ENCODE measurements at regions not wholly inside any gene's neighbourhood (a gene's known extent, or its start where the extent isn't known, plus 50 kb on each side); places are given as distances from the start of the nearest gene placed in this dataset.

DNA sequence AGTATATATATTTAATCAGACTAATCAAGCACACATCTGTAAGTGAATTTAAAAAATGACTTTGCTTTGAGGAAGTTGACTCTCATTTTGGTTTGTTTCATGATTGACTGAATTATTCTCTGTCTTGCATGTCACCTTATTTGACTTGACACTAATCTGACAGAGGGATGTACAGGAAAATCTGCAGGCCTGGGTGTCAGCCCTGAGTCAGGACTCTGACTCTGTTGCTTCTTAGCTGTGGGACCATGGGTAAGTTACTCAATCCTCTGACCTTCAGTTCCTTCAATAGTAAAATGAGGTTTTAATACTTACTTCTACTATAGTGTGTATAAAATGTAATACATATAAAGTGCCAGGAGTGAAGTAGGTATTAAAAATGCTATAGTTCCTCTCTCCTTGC lies 415.9 kb downstream of the ARHGEF28 start:
- in situ Hi-C loops (cut with HindIII; ENCODE audit: low pct_unique_long_range_greater_than_20kb, low sequenced_read_pairs), result no loop called here
- DNase-seq (ENCODE audit: low read depth, low spot score), result no peak

DNA sequence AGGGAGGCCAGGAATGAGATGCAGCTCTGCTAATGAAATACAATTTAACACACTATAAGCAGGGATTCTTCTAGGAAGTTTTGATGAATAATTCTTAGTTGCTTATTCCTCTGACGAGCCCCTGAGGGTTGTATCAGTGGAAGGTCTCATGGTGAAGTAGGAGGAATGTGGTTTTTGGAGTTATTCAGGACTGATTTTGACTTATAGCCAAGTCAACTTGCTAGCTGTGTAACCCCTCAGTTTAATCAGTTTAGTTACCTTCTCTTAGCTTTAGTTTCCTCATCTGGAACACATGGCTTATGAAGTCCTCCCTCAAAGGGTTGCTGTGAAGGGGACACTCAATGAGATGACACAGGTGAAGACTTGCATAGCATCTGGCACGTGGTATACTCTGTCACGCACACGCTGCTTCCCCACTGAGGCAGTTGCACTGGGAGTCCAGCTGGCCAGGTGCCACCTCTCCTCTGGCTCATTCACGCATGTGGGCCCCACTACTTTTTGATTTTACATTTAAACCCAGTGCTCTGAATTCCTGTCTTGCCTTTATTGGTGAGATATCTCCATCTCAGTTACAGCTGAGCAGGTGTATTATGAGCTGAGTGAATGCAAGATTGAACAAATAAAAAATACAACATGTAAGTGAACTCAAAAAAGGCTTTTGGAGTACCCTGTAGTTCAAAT lies 415.0 kb downstream of the ARHGEF28 start:
- DNase-seq (ENCODE audit: low read depth, low spot score), result no peak
- in situ Hi-C loops (cut with HindIII; ENCODE audit: low pct_unique_long_range_greater_than_20kb, low sequenced_read_pairs), result no loop called here

GRCh38 chr5:74040065-74040551 lies 414.1 kb downstream of the ARHGEF28 start:
- no peak for DNase-seq (ENCODE audit: low read depth, low spot score)
- in situ Hi-C loops (cut with HindIII; ENCODE audit: low pct_unique_long_range_greater_than_20kb, low sequenced_read_pairs), result no loop called here

DNA sequence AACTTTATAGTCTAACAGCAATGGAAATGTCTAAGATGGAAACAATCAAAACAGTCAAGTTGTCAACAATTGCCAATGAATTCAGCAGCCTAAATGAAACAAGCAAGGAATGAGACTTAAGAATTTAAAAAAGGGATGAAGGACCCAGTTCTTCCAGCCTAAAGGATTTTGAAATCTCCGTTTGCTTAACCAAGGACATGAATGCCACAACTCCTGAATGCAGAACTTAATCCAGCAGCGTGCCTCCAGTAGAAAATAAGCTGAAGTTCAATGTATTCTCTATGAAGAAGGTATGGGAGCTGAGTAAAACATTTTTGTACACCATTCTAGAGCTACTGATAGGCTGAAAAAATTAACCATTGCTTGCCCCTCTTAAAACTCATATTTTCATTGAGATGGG lies 411.3 kb downstream of the ARHGEF28 start:
- in situ Hi-C loops (cut with HindIII; ENCODE audit: low pct_unique_long_range_greater_than_20kb, low sequenced_read_pairs), result no loop called here
- DNase-seq (ENCODE audit: low read depth, low spot score), result no peak

- peak; percentile 59 for DNase-seq (ENCODE audit: low read depth, low spot score)
- in situ Hi-C loops (cut with HindIII; ENCODE audit: low pct_unique_long_range_greater_than_20kb, low sequenced_read_pairs), result no loop called here
These were observed 409.5 kb downstream of the ARHGEF28 start for GRCh38 chr5:74035521-74035937.

DNA sequence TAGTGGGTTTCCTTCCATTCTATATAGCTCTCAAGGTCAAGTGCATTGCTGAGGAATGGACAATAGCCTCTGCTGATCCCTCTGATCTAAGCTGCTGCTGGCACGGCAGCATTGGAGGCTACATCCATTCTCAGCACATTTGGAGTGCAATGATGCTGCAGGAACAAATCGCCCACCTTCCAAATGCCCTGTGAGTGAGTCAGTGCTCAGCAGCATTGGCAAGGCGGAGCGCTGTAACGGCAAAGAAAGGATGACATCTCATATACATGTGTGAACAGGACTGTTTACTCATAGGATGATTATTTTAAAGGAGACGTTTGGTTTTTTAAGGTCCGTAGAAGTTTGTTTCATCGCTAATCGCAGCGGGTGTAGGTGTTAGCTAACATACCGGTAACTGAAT lies 408.7 kb downstream of the ARHGEF28 start:
- in situ Hi-C loops (cut with HindIII; ENCODE audit: low pct_unique_long_range_greater_than_20kb, low sequenced_read_pairs), result no loop called here
- no peak for DNase-seq (ENCODE audit: low read depth, low spot score)

- DNase-seq (ENCODE audit: low read depth, low spot score), result no peak
- in situ Hi-C loops (cut with HindIII; ENCODE audit: low pct_unique_long_range_greater_than_20kb, low sequenced_read_pairs), result no loop called here
These were observed 406.6 kb downstream of the ARHGEF28 start for GRCh38 chr5:74032617-74033016.

DNA sequence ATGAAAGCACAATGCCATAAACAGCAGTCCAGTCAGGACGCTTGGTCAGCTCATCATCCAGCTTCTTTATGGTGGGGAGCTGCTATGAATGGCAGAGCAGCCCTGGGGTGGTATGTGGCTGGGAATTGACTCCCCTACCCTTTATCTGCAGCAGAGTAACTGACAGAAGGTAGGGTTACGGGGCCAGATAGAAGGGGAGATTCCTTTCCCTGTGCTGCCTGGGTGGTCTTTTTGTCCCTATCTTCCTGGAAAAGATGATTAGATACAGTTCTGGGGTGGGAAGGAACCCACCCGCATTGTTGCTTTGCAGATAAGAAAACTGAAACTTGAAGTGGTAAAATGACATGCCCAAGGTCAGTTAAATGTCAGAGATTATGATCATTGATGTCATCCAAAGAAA lies 405.5 kb downstream of the ARHGEF28 start:
- in situ Hi-C loops (cut with HindIII; ENCODE audit: low pct_unique_long_range_greater_than_20kb, low sequenced_read_pairs), result no loop called here
- no peak for DNase-seq (ENCODE audit: low read depth, low spot score)

- no peak for DNase-seq (ENCODE audit: low read depth, low spot score)
- in situ Hi-C loops (cut with HindIII; ENCODE audit: low pct_unique_long_range_greater_than_20kb, low sequenced_read_pairs), result no loop called here
These were observed 404.8 kb downstream of the ARHGEF28 start for GRCh38 chr5:74030821-74031220.

- in situ Hi-C loops (cut with HindIII; ENCODE audit: low pct_unique_long_range_greater_than_20kb, low sequenced_read_pairs), result no loop called here
- no peak for DNase-seq (ENCODE audit: low read depth, low spot score)
These were observed 404.4 kb downstream of the ARHGEF28 start for GRCh38 chr5:74030371-74030770.

GRCh38 chr5:74028976-74029375 lies 403.0 kb downstream of the ARHGEF28 start:
- in situ Hi-C loops (cut with HindIII; ENCODE audit: low pct_unique_long_range_greater_than_20kb, low sequenced_read_pairs), result no loop called here
- DNase-seq (ENCODE audit: low read depth, low spot score), result no peak

- DNase-seq (ENCODE audit: low read depth, low spot score), result no peak
- in situ Hi-C loops (cut with HindIII; ENCODE audit: low pct_unique_long_range_greater_than_20kb, low sequenced_read_pairs), result no loop called here
These were observed 402.4 kb downstream of the ARHGEF28 start for GRCh38 chr5:74028406-74028805.

GRCh38 chr5:74027732-74028338 lies 401.8 kb downstream of the ARHGEF28 start:
- no peak for DNase-seq (ENCODE audit: low read depth, low spot score)
- in situ Hi-C loops (cut with HindIII; ENCODE audit: low pct_unique_long_range_greater_than_20kb, low sequenced_read_pairs), result no loop called here

DNA sequence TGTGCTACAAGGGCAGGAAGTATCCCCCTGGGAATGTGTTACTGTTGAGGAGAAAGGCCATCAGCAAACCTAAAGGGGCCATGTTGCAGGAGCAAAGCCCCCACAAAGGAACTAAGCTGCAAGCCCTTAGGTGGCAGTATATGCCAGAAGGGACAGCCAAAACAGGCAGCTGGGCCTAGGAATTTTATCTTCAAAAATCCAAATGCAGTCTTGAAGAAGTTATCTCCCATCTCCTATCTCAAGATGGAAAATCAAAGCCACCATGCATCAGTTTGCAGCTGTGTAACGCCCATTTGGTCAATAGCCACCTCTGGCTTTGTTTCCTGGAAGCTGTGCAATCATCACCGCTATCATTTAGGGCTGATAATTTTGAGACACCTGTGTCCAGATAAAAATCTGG lies 400.3 kb downstream of the ARHGEF28 start:
- DNase-seq (ENCODE audit: low read depth, low spot score), result no peak
- in situ Hi-C loops (cut with HindIII; ENCODE audit: low pct_unique_long_range_greater_than_20kb, low sequenced_read_pairs), result no loop called here

DNA sequence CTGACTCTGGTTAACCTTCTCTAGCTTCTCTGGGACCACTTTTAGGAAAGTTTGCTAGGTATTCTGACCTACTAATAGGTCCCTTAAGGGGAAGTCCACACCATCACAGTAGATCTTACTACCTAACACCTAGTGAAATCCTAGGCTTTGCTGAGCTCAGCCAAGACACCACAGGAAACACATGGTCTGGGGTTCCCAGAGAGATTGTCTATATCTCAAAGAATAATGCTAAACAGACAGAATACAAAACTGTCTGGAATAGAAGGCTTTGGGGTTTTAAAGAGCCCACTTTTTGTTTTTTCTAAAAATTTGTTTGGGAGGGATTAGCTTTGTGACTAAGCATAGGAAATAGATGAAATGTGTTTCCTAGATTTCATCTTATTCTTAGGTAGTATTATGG lies 395.1 kb downstream of the ARHGEF28 start:
- in situ Hi-C loops (cut with HindIII; ENCODE audit: low pct_unique_long_range_greater_than_20kb, low sequenced_read_pairs), result no loop called here
- no peak for DNase-seq (ENCODE audit: low read depth, low spot score)

DNA sequence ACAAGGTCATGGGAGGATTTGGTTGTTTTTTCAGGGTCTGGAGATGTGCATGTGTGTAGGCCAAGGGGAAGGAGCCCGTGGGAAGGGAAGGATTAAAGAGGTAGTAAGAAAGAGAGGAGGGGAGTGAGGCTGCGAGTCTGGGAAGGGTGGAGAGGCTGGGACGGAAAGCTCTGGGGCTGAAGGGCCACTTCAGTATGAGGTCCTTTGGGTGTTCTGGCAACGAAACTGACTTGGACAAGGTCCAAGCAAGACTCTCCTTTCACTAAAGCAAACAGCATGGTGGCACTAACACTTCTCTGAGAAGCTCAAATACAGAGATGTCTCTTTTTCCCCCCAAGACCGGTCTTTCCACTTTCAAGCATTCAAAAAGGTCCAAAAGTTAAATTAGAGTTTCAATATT lies 394.5 kb downstream of the ARHGEF28 start:
- in situ Hi-C loops (cut with HindIII; ENCODE audit: low pct_unique_long_range_greater_than_20kb, low sequenced_read_pairs), result no loop called here
- DNase-seq (ENCODE audit: low read depth, low spot score), result no peak

DNA sequence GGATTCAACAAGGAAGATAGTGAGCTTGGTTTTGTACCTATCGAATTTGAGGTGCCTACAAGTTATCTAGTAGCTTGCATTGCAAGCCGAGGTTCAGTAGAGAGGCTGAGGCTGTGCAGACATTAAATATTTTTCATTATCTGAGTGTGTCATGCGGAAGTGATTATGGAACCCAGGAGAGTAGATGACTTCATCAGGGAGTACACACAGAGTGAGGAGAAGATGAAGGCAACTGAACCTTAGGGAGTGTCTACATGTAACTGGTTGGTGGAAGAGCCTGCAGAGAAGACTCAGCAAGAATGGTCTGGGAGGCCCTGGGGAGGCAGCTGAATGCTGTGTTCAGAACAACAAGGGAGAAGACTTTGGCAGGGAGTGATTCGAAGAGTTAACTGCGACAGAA lies 393.9 kb downstream of the ARHGEF28 start:
- in situ Hi-C loops (cut with HindIII; ENCODE audit: low pct_unique_long_range_greater_than_20kb, low sequenced_read_pairs), result no loop called here
- no peak for DNase-seq (ENCODE audit: low read depth, low spot score)

GRCh38 chr5:74017786-74018211 lies 391.8 kb downstream of the ARHGEF28 start:
- in situ Hi-C loops (cut with HindIII; ENCODE audit: low pct_unique_long_range_greater_than_20kb, low sequenced_read_pairs), result no loop called here
- DNase-seq (ENCODE audit: low read depth, low spot score), result peak; percentile 98

DNA sequence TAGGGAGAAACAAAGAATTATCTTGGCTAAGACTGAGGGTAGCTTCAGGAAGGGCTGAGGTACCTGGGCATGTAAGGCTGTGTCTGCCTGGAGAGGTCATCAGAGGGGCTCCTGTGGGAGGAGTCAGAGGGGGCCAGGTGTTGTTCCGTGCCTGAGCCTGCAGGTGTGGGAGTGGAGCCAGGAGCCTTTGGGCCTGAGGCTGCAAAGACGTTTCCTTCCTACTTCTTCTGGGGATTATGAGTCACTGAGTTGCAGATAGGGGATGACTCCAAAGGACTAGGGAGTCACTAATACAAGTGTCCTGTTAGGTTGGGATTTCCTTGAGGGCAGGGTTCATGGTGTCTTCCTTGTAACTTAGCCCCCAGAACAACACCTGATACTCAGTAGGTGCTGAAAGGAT lies 391.1 kb downstream of the ARHGEF28 start:
- DNase-seq (ENCODE audit: low read depth, low spot score), result no peak

More for the DNA sequence above, 391.1 kb downstream of the ARHGEF28 start:
- in situ Hi-C loops (cut with HindIII; ENCODE audit: low pct_unique_long_range_greater_than_20kb, low sequenced_read_pairs), result no loop called here
